HEK293T (cell line): ENCODE measurements at regions not wholly inside any gene's neighbourhood (a gene's known extent, or its start where the extent isn't known, plus 50 kb on each side); places are given as distances from the start of the nearest gene placed in this dataset.

Source experiments
- ARNT ChIP-seq: fragments of 450-650 bp; IDR thresholded peaks from 2 replicates; pipeline ENCODE4 v1.6.1; 2017; ENCODE audit warnings: mild to moderate bottlenecking
- BHLHE40 ChIP-seq: fragments of 450-650 bp; IDR thresholded peaks from 2 replicates; pipeline ENCODE4 v1.6.1; 2016; ENCODE audit warnings: mild to moderate bottlenecking, moderate library complexity, borderline replicate concordance
- CTBP1 ChIP-seq: fragments of 450-650 bp; IDR thresholded peaks from 2 replicates; pipeline ENCODE4 v1.6.1; 2016; ENCODE audit warnings: borderline replicate concordance
- ELF4 ChIP-seq: fragments of 450-650 bp; IDR thresholded peaks from 2 replicates; pipeline ENCODE4 v1.6.1; 2017; ENCODE audit warnings: antibody characterized with exemption
- FOXA1 ChIP-seq: fragments of 450-650 bp; IDR thresholded peaks from 2 replicates; pipeline ENCODE4 v1.6.1; 2016; ENCODE audit warnings: mild to moderate bottlenecking
- FOXM1 ChIP-seq: fragments of 450-650 bp; IDR thresholded peaks from 2 replicates; pipeline ENCODE4 v1.6.1; 2017; ENCODE audit warnings: mild to moderate bottlenecking, borderline replicate concordance
- SP1 ChIP-seq: fragments of 450-650 bp; IDR thresholded peaks from 2 replicates; pipeline ENCODE4 v1.6.1; 2017
- SUZ12 ChIP-seq: fragments of 450-650 bp; IDR thresholded peaks from 2 replicates; pipeline ENCODE4 v1.6.1; 2016; ENCODE audit warnings: mild to moderate bottlenecking
- TF ChIP-seq, protein P1 (sequence below): fragments of 450-650 bp; IDR thresholded peaks from 2 replicates; pipeline ENCODE4 v1.6.1; 2016

DNA sequence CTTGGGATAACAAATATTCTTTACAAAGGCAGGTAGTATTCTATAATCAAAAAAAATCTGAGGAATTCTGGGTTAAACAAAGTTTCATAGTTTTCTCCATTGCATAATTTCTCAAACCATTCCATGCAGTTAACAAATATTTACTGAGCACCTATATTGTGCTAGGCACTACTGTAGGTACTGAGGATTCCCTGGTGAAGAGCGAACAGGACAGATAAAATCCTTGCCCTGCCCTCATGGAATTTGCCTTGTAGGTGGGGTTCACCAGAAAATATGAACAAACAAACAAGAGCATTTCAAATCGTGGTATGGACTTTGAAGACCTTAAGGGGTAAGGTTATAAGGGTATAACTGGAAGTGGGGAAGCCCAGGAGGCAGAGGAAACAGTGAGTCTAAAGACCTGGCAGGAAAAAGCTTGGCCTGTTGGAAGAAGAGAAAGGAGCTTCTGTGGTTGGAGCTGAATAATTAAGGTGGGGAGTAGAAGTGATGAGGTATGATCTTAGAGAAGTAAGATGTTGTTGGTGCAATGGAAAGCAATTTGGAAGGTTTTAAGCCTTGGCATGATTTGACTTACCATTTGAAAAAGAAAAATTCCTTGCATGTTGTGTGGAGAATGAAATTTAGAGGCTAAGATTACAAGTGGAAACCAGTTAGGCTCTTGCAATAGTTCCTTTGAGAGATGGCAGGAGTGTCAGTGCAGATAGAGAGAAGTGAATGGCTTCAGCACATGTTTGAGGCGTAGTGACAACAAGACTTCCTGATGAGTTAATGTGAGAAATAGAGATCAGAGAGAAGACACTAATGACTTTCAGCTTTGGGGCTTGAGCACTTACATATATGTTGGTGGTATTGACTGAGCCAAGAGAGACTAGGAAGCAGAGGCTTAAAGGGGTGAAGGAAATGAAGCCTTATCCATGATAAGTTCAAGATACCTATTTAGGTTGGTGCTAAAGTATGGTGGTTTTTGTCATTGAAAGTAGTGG lies 55.7 kb upstream of the PICALM start:
- TF ChIP-seq BHLHE40 (no peak), ELF4 (no peak), SP1 (no peak), SUZ12 (no peak), ARNT (no peak), FOXM1 (no peak), CTBP1 (no peak), FOXA1 (no peak)
- TF ChIP-seq, protein P1, sequence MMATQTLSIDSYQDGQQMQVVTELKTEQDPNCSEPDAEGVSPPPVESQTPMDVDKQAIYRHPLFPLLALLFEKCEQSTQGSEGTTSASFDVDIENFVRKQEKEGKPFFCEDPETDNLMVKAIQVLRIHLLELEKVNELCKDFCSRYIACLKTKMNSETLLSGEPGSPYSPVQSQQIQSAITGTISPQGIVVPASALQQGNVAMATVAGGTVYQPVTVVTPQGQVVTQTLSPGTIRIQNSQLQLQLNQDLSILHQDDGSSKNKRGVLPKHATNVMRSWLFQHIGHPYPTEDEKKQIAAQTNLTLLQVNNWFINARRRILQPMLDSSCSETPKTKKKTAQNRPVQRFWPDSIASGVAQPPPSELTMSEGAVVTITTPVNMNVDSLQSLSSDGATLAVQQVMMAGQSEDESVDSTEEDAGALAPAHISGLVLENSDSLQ = no peak
